ENCODE measurements at regions not wholly inside any gene's neighbourhood (a gene's known extent, or its start where the extent isn't known, plus 50 kb on each side); places are given as distances from the start of the nearest gene placed in this dataset.

GRCh38 chr6:40973304-40973703 lies 65.7 kb downstream of the UNC5CL start:
- no peak for DNase-seq (ENCODE audit: low read depth in 1 of 2, low spot score in 1 of 2)

DNA sequence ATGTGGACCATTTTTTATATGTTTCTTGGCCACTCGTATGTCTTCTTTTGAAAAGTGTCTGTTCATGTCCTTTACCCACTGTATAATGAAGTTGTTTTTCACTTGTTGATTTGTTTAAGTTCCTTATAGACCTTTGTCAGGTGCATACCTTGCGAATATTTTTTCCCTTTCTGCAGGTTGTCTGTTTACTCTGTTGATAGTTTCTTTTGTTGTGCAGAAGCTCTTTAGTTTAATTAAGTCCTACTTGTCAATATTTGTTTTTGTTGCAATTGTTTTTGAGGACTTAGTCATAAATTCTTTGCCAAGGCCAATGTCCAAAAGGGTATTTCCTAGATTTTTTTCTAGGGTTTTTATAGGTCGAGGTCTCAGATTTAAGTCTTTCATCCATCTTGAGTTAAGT lies 66.2 kb downstream of the UNC5CL start:
- DNase-seq (ENCODE audit: low read depth in 1 of 2, low spot score in 1 of 2) = no peak

DNA sequence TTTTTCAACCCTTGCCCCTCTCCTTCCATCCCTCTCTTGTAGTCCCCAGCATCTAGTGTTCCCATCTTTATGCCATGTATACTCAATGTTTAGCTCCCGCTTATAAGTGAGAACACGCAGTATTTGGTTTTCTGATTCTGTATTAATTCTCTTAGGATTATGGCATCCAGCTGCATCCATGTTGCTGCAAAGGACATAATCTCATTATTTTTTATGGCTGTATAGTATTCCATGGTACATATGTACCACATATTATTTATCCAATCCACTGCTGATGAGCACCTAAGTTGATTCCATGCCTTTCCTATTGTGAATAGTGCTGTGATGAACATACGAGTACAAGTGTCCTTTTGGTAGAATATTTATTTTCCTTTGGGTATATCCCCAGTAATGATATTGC lies 66.8 kb downstream of the UNC5CL start:
- DNase-seq (ENCODE audit: low read depth in 1 of 2, low spot score in 1 of 2) = no peak

GRCh38 chr6:40968620-40969164 lies 70.3 kb downstream of the UNC5CL start:
- DNase-seq (ENCODE audit: low read depth in 1 of 2, low spot score in 1 of 2) = no peak

DNA sequence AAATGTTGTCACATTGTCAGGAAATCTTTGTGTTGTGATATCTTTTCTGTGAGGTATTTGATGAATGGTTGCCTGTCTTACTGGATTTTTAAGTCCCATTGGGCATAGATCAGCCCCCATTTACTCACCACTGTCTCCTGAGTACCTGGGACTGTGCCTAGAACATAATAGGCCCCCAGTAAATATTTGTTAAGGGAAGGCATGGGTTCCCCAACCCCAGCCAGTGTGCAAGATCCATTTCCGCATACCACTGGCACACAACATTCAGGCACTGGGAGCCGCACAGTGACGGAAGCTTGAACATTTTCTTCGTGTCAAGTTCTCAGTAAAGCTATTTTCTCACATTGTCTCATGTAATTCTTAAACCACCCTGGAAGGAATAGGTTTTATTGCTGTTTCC lies 72.2 kb downstream of the UNC5CL start:
- no peak for DNase-seq (ENCODE audit: low read depth in 1 of 2, low spot score in 1 of 2)

GRCh38 chr6:40965046-40965445 lies 74.0 kb downstream of the UNC5CL start:
- no peak for DNase-seq (ENCODE audit: low read depth in 1 of 2, low spot score in 1 of 2)

- DNase-seq (ENCODE audit: low read depth in 1 of 2, low spot score in 1 of 2) = no peak
These were observed 76.0 kb downstream of the UNC5CL start for GRCh38 chr6:40963019-40963418.

DNA sequence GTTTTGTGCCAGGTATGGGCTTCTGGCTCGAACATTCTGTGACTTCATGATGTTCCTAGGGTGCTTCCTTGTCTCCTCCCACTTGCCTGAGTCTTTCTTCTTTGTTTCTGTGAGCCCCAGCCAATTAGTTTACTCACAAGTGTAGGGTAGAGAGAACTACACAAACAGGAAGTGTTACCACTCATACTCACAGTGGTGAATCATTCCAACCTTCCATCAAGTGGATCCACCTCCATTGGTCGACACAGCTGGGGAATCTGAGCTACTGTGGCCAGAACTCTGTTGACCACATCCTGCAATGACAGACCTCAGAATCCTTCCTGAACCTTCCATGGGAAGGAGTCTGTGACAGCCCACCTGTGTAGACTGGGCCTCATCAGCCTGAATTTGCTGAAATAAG lies 76.8 kb downstream of the UNC5CL start:
- no peak for DNase-seq (ENCODE audit: low read depth in 1 of 2, low spot score in 1 of 2)

DNA sequence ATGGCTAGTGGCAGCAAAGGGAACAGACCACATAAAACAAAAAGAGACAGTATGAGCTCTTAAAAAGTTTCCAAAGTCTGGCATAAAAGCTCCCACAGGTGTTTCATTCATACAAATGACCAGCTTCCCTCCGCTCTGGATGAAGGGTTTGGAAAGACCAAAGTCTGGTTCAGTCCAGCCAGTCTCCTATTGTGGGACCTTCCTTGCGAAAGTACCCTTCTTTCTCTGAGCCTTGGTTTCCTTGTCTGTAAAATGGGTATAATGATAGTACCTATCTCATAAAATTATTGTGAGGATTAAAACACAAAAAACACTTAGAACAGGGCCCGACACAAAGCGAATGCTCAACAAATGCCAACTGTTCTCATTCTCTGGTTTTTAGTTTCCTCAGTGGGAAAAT lies 77.2 kb downstream of the UNC5CL start:
- DNase-seq (ENCODE audit: low read depth in 1 of 2, low spot score in 1 of 2) = no peak

DNA sequence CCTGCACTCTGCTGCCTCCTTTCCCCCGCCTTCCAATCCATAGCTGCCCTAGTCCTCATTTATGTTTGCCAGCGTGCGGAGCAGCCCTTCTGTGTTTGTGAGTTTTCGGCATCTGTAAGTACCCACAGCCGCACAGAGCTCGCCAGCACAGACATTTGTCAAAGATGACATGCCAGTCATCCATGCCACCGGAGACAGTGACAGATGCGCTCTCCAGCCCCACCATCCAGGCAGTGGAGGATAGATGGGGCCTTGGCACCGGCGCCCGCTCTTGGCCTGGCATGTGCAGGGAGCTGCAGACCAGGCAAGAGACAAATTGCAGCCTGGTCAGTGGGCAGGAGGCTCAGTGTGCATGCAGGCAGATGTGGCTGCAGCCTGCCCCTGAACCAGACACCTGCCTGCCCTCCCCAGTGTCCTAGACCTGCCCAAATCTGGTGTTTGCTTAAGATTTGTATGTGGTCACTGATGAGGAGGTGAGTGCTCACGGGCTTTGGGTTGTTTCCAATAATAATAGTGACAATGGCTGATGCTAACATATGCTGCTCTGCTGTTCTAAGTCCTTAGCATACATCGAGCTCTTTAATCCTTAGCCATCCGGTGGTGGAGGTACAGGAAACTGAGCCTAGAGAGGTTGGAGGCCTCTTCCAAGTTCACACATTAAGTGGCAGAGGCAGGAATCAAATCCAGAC lies 78.1 kb downstream of the UNC5CL start:
- DNase-seq (ENCODE audit: low read depth in 1 of 2, low spot score in 1 of 2) = no peak

GRCh38 chr6:40959781-40960327 lies 79.2 kb downstream of the UNC5CL start:
- DNase-seq (ENCODE audit: low read depth in 1 of 2, low spot score in 1 of 2) = no peak

DNA sequence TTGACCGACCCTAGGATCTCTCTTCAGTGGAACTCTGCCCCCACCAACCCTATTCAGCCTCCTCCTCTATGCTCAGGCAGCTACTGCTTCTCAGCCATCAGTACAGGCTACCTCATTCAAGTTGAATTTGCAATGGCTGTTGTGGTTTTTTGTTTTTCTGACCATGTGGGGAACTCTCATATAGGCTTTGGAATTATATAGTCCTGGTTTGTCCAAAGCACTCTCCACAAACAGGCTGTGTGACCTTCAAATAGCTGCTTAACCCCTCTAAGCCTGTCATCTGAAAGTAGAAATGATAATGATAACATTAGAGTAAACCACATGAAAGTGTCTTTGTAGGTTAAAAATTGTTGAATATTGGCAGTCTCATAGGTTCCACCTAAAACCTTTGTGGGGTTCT lies 80.3 kb downstream of the UNC5CL start:
- DNase-seq (ENCODE audit: low read depth in 1 of 2, low spot score in 1 of 2) = no peak

DNA sequence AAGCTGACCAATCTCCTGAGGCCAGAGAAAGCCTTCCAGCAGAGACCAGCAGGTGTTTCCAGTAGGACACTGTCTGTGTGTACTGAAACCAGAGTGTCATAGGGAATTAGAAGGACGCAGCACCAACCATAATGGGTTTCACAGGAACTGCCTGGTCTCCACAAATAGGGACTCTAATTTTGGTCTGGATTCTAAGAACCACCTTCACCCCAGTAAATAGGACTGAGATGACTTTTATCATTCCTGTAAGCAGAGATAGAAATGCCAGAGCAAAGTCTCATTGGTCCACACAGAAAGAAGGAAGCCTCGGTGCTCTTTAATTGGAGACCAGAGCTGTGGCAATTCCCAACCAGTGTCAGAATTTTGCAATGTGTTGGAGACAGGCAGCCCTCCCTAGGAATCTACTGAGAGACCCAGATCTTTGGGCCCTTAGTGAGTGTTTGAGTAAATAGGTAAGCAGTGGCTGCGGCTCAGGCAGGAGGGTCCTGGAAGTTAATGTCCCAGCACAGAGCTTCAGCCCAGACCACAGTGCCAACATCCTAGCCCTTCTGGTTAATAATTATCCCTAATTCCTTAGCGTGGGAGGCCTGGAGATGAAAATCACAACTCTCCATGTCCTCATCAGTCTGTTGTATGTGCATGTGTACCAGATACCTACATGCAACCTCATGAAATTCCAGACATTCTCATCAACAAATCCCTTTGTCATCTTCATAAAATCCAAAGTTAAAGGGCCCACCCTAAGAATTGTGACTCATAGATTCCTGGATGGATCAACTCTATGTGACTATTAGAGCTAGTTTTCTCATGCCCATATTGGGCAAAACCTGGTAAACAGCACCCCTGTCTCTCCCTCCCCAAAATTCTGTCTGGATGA lies 81.2 kb downstream of the UNC5CL start:
- no peak for DNase-seq (ENCODE audit: low read depth in 1 of 2, low spot score in 1 of 2)

- no peak for DNase-seq (ENCODE audit: low read depth in 1 of 2, low spot score in 1 of 2)
These were observed 82.1 kb downstream of the UNC5CL start for GRCh38 chr6:40956936-40957335.

GRCh38 chr6:40955178-40955545 lies 83.9 kb downstream of the UNC5CL start:
- DNase-seq (ENCODE audit: low read depth in 1 of 2, low spot score in 1 of 2) = no peak

GRCh38 chr6:40954446-40955177 lies 84.4 kb downstream of the UNC5CL start:
- no peak for DNase-seq (ENCODE audit: low read depth in 1 of 2, low spot score in 1 of 2)

DNA sequence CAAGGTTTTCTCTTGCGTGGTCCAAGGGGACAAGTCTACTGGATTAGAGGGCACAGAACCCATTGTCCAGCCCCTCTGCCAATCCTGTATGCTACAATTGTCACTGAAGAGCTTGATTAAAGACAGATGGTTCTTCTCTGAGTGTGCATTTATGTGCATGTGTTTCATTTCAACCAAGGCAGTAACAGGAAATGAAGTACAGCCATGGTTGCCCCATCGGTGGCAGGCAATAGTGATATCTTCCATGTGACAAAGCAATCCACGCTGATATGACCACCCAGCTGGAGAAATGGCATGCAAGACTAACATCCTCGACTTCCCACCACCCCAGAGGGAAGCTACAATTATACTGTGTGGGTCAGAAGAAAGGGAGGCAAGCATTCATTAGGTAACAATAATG lies 85.5 kb downstream of the UNC5CL start:
- no peak for DNase-seq (ENCODE audit: low read depth in 1 of 2, low spot score in 1 of 2)

DNA sequence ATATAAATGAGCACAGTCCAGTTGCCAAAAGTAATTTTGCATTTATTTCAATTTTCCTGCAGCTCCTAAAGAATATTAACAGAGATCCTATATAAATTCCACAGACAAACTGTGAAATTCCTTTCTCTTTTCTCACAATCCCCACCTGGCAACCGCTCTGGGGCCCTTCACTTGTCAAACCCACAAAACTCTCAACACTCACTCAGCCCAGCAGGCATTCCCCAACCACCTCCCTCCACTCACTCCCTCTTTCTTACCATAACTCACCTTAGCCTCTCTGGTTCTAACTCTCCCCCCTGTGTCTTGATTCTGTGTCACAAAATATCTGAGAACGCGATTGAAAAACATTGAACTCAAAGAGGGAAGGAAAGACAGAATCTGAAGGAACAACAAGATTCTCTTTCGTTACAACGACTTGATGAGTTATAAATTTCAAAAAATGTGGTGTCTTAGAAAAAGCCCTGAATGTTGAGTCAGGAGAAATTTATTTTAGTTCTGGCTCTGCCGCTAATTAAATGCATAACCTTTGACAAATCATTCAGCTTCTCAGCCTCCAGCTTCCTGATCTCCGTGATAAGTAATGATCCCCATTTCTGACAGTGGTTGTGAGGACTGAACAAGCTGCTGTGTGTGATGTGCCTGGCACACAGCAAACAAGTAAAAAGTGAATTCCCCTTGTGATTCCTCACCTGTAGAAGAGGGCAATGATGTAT lies 87.9 kb downstream of the UNC5CL start:
- no peak for DNase-seq (ENCODE audit: low read depth in 1 of 2, low spot score in 1 of 2)

DNA sequence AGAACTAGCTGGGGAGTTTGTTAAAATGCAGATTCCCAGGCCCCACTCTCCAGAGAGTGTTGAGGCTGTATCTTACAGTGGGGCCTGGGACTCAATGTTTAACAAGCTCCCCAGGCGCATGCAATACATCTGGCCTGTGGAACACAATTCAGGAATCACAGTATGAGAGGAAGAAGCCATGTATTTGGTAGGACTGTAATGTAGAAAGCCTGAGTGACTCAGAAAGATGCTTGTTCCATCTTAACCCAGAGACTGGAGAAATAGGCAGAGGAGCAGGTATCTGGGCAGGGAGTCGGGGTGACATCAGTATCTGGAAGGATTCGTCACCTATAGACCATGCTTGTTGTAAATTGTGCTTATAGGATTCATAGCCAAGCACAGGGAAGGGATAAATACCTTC lies 90.5 kb downstream of the UNC5CL start:
- no peak for DNase-seq (ENCODE audit: low read depth in 1 of 2, low spot score in 1 of 2)

- DNase-seq (ENCODE audit: low read depth in 1 of 2, low spot score in 1 of 2) = no peak
These were observed 91.0 kb downstream of the UNC5CL start for GRCh38 chr6:40947876-40948526.
